Choroid plexus epithelial cell (primary cell): ENCODE measurements at regions not wholly inside any gene's neighbourhood (a gene's known extent, or its start where the extent isn't known, plus 50 kb on each side); places are given as distances from the start of the nearest gene placed in this dataset.

Experiments used
- DNase-seq: peaks from one replicate; pipeline ENCODE4 v3.0.0-alpha.2; 2010; ENCODE audit warnings: low read depth
- H3K4me3 ChIP-seq: 2 replicates; pipeline ENCODE4 v1.5.1; 2011; ENCODE audit warnings: low read depth, mild to moderate bottlenecking, control low read depth, low read length, moderate library complexity
- CTCF ChIP-seq: conservative IDR thresholded peaks from 2 replicates; pipeline ENCODE4 v1.5.1; 2011; ENCODE audit warnings: low read depth, mild to moderate bottlenecking, control low read depth, inconsistent platforms, low read length, moderate library complexity

- no peak overlapping the region for H3K4me3 ChIP-seq
- no peak for TF ChIP-seq CTCF
- DNase-seq, result no peak
These were observed 214.0 kb downstream of the PIK3R1 start for GRCh38 chr5:68429510-68429909.

DNA sequence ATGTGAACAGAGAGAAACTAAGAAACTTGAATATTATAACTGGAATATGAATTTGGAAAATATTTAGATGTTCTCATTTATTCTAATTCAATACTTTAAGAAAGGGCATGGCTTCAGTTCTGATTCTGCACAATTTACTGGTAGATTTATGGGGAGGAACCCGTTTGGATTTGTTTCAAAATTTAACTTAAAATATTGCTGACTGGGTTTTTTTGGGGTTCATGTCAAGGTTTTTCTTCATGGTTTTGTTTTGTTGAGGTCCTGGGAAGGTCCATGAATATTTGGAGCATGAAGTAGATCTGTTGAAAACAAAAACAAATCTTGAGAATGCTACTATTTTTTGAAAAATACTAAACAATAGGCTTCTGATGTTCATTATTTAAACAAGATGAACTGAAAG, 214.7 kb downstream of the PIK3R1 start:
- no peak for TF ChIP-seq CTCF
- no peak overlapping the region for H3K4me3 ChIP-seq
- DNase-seq, result no peak

DNA sequence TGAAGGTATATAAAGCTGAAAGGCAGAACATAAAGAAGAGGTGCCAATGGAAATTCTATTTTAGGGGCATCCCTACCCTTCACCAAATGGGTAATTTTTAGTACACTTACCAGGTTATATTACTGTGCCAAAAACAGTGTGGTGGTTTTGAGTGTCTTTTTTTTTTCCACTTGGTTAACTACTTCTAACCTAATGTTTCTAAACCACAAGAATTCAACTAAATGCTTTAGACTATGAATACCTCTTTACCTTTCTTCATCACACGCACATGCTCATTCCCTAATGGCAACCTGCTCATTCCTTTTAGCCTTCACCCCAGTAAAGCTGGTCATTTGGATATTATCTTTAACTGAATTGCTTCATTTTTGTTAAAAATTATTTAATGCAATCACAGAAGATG, 215.6 kb downstream of the PIK3R1 start:
- no peak for TF ChIP-seq CTCF

GRCh38 chr5:68431601-68432337, 216.2 kb downstream of the PIK3R1 start:
- TF ChIP-seq CTCF, result no peak
- no peak for DNase-seq

More for the DNA sequence above, 215.6 kb downstream of the PIK3R1 start:
- H3K4me3 ChIP-seq, result no peak overlapping the region
- DNase-seq, result no peak

GRCh38 chr5:68432682-68433081, 217.1 kb downstream of the PIK3R1 start:
- H3K4me3 ChIP-seq, result no peak overlapping the region
- DNase-seq, result no peak
- no peak for TF ChIP-seq CTCF

More at GRCh38 chr5:68431601-68432337, 216.2 kb downstream of the PIK3R1 start:
- no peak overlapping the region for H3K4me3 ChIP-seq

- no peak for TF ChIP-seq CTCF
- DNase-seq, result no peak
- H3K4me3 ChIP-seq, result no peak overlapping the region
These were observed 218.0 kb downstream of the PIK3R1 start for GRCh38 chr5:68433526-68433922.
